HEK293 (cell line): ENCODE measurements at regions not wholly inside any gene's neighbourhood (a gene's known extent, or its start where the extent isn't known, plus 50 kb on each side); places are given as distances from the start of the nearest gene placed in this dataset.

Experiments used
- CTCF ChIA-PET: fragments of 350-600 bp; formaldehyde crosslinking; extraction: SDS; loops from one replicate; lab custom pipeline; 2021; ENCODE audit warnings: antibody characterized with exemption; lab: Yijun Ruan, JAX
- POLR2A ChIA-PET: fragments of 300-600 bp; formaldehyde crosslinking; extraction: SDS; loops from one replicate; lab custom pipeline; 2020; ENCODE audit warnings: antibody characterized with exemption, inconsistent platforms; lab: Yijun Ruan, JAX
- H3K27ac ChIP-seq: fragments of 200-500 bp; sonication (Bioruptor generic); 2 replicates; pipeline ENCODE4 v1.5.1; 2014; ENCODE audit warnings: low read depth, low read length, control low read depth, inconsistent platforms; ENCODE audit errors: extremely low read depth
- H3K36me3 ChIP-seq, 2 experiments: fragments of 200-500 bp in 1 of 2; sonication (Bioruptor generic) in 1 of 2; 1 replicate in 1 of 2; 2 replicates in 1 of 2; pipeline ENCODE4 v1.5.1; 2014 to 2017; ENCODE audit warnings: inconsistent platforms in 2 of 2, low read length in 2 of 2; ENCODE audit not compliant: control insufficient read depth in 2 of 2, insufficient read depth in 1 of 2
- H3K4me1 ChIP-seq: fragments of 200-500 bp; sonication (Bioruptor generic); 2 replicates; pipeline ENCODE4 v1.5.1; 2014; ENCODE audit warnings: mild to moderate bottlenecking, low read length, inconsistent platforms; ENCODE audit not compliant: control insufficient read depth, insufficient read depth
- H3K4me3 ChIP-seq: 2 replicates; pipeline ENCODE4 v1.5.1; 2011; ENCODE audit warnings: low read depth, mild to moderate bottlenecking, control low read depth, low read length, moderate library complexity
- H3K9me3 ChIP-seq: fragments of 200-500 bp; sonication (Bioruptor generic); 2 replicates; pipeline ENCODE4 v1.5.1; 2014; ENCODE audit warnings: low read depth, low read length, inconsistent platforms; ENCODE audit not compliant: control insufficient read depth, insufficient read depth
- BCL11B ChIP-seq: fragments of 450-650 bp; formaldehyde crosslinking; IDR thresholded peaks from 2 replicates; pipeline ENCODE4 v1.5.1; 2016; ENCODE audit warnings: low read depth, missing biosample characterization, missing genetic modification characterization
- KLF16 ChIP-seq: fragments of 450-650 bp; formaldehyde crosslinking; IDR thresholded peaks from 2 replicates; pipeline ENCODE4 v1.5.1; 2017; ENCODE audit warnings: missing biosample characterization, missing genetic modification characterization
- KLF7 ChIP-seq: fragments of 450-650 bp; formaldehyde crosslinking; IDR thresholded peaks from 2 replicates; pipeline ENCODE4 v1.5.1; 2016; ENCODE audit warnings: missing biosample characterization, missing genetic modification characterization, borderline replicate concordance
- MZF1 ChIP-seq: fragments of 450-650 bp; formaldehyde crosslinking; IDR thresholded peaks from 2 replicates; pipeline ENCODE4 v1.5.1; 2017; ENCODE audit warnings: missing biosample characterization, missing genetic modification characterization, borderline replicate concordance
- RBAK ChIP-seq: fragments of 450-650 bp; formaldehyde crosslinking; IDR thresholded peaks from 2 replicates; pipeline ENCODE4 v1.5.1; 2016; ENCODE audit warnings: missing biosample characterization, missing genetic modification characterization
- YY1 ChIP-seq: fragments of 450-650 bp; formaldehyde crosslinking; IDR thresholded peaks from 2 replicates; pipeline ENCODE4 v1.5.1; 2018; ENCODE audit warnings: missing biosample characterization, missing genetic modification characterization
- ZFP3 ChIP-seq: fragments of 450-650 bp; formaldehyde crosslinking; IDR thresholded peaks from 2 replicates; pipeline ENCODE4 v1.5.1; 2016; ENCODE audit warnings: low read depth, missing biosample characterization, missing genetic modification characterization
- ZNF19 ChIP-seq: fragments of 450-650 bp; formaldehyde crosslinking; IDR thresholded peaks from 2 replicates; pipeline ENCODE4; 2016; ENCODE audit warnings: missing biosample characterization, missing genetic modification characterization, low read depth
- ZNF202 ChIP-seq: fragments of 450-650 bp; formaldehyde crosslinking; IDR thresholded peaks from 2 replicates; pipeline ENCODE4 v1.5.1; 2016; ENCODE audit warnings: missing biosample characterization, missing genetic modification characterization, borderline replicate concordance
- ZNF26 ChIP-seq: fragments of 450-650 bp; formaldehyde crosslinking; IDR thresholded peaks from 2 replicates; pipeline ENCODE4 v1.5.1; 2016; ENCODE audit warnings: missing biosample characterization, missing genetic modification characterization
- ZNF394 ChIP-seq: fragments of 450-650 bp; formaldehyde crosslinking; IDR thresholded peaks from 2 replicates; pipeline ENCODE4 v1.5.1; 2016; ENCODE audit warnings: missing biosample characterization, missing genetic modification characterization, mild to moderate bottlenecking, moderate library complexity, borderline replicate concordance
- ZNF416 ChIP-seq: fragments of 450-650 bp; formaldehyde crosslinking; IDR thresholded peaks from 2 replicates; pipeline ENCODE4 v1.5.1; 2016; ENCODE audit warnings: missing biosample characterization, missing genetic modification characterization
- ZNF571 ChIP-seq: fragments of 450-650 bp; formaldehyde crosslinking; IDR thresholded peaks from 2 replicates; pipeline ENCODE4 v1.5.0; 2017; ENCODE audit warnings: missing biosample characterization, missing genetic modification characterization
- ZNF707 ChIP-seq: fragments of 450-650 bp; formaldehyde crosslinking; IDR thresholded peaks from 2 replicates; pipeline ENCODE4 v1.5.1; 2016; ENCODE audit warnings: missing biosample characterization, missing genetic modification characterization
- ZNF747 ChIP-seq: fragments of 450-650 bp; formaldehyde crosslinking; IDR thresholded peaks from 2 replicates; pipeline ENCODE4 v1.5.1; 2016; ENCODE audit warnings: missing biosample characterization, missing genetic modification characterization
- ZNF791 ChIP-seq: fragments of 450-650 bp; formaldehyde crosslinking; IDR thresholded peaks from 2 replicates; pipeline ENCODE4 v1.5.1; 2016; ENCODE audit warnings: missing biosample characterization, missing genetic modification characterization
- TF ChIP-seq, protein P1 (sequence below): fragments of 450-650 bp; IDR thresholded peaks from 2 replicates; pipeline ENCODE4 v1.5.1; 2018; ENCODE audit warnings: missing biosample characterization, missing genetic modification characterization
- TF ChIP-seq, protein P2 (sequence below): fragments of 450-650 bp; formaldehyde crosslinking; IDR thresholded peaks from 2 replicates; pipeline ENCODE4 v1.5.1; 2016; ENCODE audit warnings: missing biosample characterization, missing genetic modification characterization
- TF ChIP-seq, protein P3 (sequence below): fragments of 450-650 bp; formaldehyde crosslinking; optimal IDR thresholded peaks from 2 replicates; pipeline ENCODE3; 2016; ENCODE audit warnings: missing biosample characterization, mild to moderate bottlenecking, missing genetic modification characterization
- TF ChIP-seq, protein P4 (sequence below): fragments of 450-650 bp; formaldehyde crosslinking; IDR thresholded peaks from 2 replicates; pipeline ENCODE4 v1.5.1; 2016; ENCODE audit warnings: missing biosample characterization, missing genetic modification characterization
- TF ChIP-seq, protein P5 (sequence below): fragments of 450-650 bp; formaldehyde crosslinking; IDR thresholded peaks from 2 replicates; pipeline ENCODE4 v1.5.1; 2016; ENCODE audit warnings: missing biosample characterization, missing genetic modification characterization

DNA sequence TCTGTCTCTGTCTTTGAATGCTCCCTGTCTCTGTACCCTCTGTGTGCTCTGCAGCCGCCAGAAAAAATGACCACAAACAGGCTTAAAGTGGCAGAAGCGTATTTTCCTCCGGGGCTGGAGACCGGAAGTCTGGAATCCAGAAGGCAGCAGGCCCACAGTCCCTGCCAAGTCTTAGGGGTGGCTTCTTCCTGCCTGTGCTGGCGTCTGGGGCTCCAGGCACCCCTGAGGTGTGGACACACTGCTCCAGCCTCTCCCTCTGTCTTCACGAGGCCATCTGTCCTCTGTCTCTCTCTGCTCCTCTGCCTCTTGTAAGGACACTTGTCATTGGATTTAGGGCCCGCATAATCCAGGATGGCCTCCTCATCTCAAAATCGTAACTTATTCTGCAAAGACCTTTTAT is 298.4 kb upstream of the IRX4 start:
- H3K36me3 ChIP-seq, result no peaks in the 10 kb centered on the region
- TF ChIP-seq RBAK (tag by site-specific recombination), result no peak
- TF ChIP-seq KLF7 (tag by site-specific recombination), result no peak
- TF ChIP-seq, all 188 proteins: peak for 0

DNA sequence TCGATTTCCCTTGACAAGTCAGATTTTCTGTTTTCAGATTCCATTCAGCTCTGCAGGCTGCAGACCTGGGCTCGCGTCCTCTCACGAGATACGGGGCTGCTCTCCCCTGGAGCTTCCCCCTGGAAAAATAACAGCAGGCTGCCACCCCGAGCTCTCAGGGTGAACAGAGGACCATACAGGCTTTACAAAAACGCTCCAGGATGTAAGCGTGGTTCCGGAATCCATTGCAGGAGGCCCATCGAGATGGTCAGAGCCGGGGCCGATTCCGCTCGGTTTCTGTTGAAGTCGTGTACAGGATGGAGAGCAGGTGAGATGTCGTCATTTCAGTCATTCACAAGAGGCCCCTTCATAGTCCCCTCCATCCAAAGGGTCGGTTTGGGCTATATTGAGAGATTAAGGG is 297.7 kb upstream of the IRX4 start:
- TF ChIP-seq YY1 (tag by site-specific recombination), result no peak
- TF ChIP-seq, protein P1, sequence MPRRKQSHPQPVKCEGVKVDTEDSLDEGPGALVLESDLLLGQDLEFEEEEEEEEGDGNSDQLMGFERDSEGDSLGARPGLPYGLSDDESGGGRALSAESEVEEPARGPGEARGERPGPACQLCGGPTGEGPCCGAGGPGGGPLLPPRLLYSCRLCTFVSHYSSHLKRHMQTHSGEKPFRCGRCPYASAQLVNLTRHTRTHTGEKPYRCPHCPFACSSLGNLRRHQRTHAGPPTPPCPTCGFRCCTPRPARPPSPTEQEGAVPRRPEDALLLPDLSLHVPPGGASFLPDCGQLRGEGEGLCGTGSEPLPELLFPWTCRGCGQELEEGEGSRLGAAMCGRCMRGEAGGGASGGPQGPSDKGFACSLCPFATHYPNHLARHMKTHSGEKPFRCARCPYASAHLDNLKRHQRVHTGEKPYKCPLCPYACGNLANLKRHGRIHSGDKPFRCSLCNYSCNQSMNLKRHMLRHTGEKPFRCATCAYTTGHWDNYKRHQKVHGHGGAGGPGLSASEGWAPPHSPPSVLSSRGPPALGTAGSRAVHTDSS (tag by site-specific recombination), result no peak
- TF ChIP-seq, protein P2, sequence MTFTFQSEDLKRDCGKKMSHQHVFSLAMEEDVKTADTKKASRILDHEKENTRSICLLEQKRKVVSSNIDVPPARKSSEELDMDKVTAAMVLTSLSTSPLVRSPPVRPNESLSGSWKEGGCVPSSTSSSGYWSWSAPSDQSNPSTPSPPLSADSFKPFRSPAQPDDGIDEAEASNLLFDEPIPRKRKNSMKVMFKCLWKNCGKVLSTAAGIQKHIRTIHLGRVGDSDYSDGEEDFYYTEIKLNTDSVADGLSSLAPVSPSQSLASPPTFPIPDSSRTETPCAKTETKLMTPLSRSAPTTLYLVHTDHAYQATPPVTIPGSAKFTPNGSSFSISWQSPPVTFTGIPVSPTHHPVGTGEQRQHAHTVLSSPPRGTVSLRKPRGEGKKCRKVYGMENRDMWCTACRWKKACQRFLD, result no peak
- no peak for TF ChIP-seq ZFP3 (tag by site-specific recombination)
- no peak for TF ChIP-seq ZNF26 (tag by site-specific recombination)
- no peak for TF ChIP-seq KLF16 (tag by site-specific recombination)
- TF ChIP-seq ZNF394 (tag by site-specific recombination), result no peak
- no peak for TF ChIP-seq ZNF19
- TF ChIP-seq, protein P3, sequence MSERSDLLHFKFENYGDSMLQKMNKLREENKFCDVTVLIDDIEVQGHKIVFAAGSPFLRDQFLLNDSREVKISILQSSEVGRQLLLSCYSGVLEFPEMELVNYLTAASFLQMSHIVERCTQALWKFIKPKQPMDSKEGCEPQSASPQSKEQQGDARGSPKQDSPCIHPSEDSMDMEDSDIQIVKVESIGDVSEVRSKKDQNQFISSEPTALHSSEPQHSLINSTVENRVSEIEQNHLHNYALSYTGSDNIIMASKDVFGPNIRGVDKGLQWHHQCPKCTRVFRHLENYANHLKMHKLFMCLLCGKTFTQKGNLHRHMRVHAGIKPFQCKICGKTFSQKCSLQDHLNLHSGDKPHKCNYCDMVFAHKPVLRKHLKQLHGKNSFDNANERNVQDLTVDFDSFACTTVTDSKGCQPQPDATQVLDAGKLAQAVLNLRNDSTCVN (tag by site-specific recombination), result no peak
- TF ChIP-seq, protein P4, sequence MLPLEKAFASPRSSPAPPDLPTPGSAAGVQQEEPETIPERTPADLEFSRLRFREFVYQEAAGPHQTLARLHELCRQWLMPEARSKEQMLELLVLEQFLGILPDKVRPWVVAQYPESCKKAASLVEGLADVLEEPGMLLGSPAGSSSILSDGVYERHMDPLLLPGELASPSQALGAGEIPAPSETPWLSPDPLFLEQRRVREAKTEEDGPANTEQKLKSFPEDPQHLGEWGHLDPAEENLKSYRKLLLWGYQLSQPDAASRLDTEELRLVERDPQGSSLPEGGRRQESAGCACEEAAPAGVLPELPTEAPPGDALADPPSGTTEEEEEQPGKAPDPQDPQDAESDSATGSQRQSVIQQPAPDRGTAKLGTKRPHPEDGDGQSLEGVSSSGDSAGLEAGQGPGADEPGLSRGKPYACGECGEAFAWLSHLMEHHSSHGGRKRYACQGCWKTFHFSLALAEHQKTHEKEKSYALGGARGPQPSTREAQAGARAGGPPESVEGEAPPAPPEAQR (tag by site-specific recombination), result no peak
- no peaks in the 10 kb centered on the region for H3K4me1 ChIP-seq
- ChIA-PET POLR2A (no interaction called here), CTCF (no interaction called here)
- H3K4me3 ChIP-seq, result no peak overlapping the region
- H3K36me3 ChIP-seq, result no peaks in the 10 kb centered on the region
- H3K9me3 ChIP-seq, result no peaks in the 10 kb centered on the region
- no peak overlapping the region for H3K27ac ChIP-seq

More for the DNA sequence above, 298.4 kb upstream of the IRX4 start:
- CTCF ChIA-PET, result interaction anchor here (0.7 kb wide), 1 partner anchor 183 kb away, joined by 4 read pairs; no protein-coding TSS in a partner anchor
- H3K4me3 ChIP-seq, result no peak overlapping the region
- H3K27ac ChIP-seq, result no peak overlapping the region
- H3K4me1 ChIP-seq, result no peaks in the 10 kb centered on the region
- POLR2A ChIA-PET, result no interaction called here
- no peaks in the 10 kb centered on the region for H3K9me3 ChIP-seq

GRCh38 chr5:2179861-2180260 is 297.1 kb upstream of the IRX4 start:
- Histone ChIP-seq H3K27ac (no peak overlapping the region), H3K36me3 (no peaks in the 10 kb centered on the region), H3K4me1 (no peaks in the 10 kb centered on the region), H3K9me3 (no peaks in the 10 kb centered on the region), H3K4me3 (no peak overlapping the region)
- ChIA-PET CTCF (no interaction called here), POLR2A (no interaction called here)
- TF ChIP-seq ZNF571 (tag by site-specific recombination), result no peak
- no peak for TF ChIP-seq BCL11B
- no peak for TF ChIP-seq ZNF202 (tag by site-specific recombination)
- TF ChIP-seq MZF1, result no peak
- TF ChIP-seq, protein P5, sequence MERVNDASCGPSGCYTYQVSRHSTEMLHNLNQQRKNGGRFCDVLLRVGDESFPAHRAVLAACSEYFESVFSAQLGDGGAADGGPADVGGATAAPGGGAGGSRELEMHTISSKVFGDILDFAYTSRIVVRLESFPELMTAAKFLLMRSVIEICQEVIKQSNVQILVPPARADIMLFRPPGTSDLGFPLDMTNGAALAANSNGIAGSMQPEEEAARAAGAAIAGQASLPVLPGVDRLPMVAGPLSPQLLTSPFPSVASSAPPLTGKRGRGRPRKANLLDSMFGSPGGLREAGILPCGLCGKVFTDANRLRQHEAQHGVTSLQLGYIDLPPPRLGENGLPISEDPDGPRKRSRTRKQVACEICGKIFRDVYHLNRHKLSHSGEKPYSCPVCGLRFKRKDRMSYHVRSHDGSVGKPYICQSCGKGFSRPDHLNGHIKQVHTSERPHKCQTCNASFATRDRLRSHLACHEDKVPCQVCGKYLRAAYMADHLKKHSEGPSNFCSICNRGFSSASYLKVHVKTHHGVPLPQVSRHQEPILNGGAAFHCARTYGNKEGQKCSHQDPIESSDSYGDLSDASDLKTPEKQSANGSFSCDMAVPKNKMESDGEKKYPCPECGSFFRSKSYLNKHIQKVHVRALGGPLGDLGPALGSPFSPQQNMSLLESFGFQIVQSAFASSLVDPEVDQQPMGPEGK (tag by site-specific recombination), result no peak
- no peak for TF ChIP-seq ZNF747
- TF ChIP-seq ZNF707 (tag by site-specific recombination), result no peak
- no peak for TF ChIP-seq ZNF416 (tag by site-specific recombination)
- TF ChIP-seq ZNF791, result no peak
